Esophagus squamous epithelium (tissue), 5 donors: ENCODE measurements at regions not wholly inside any gene's neighbourhood (a gene's known extent, or its start where the extent isn't known, plus 50 kb on each side); places are given as distances from the start of the nearest gene placed in this dataset.
A peak's percentile ranks its signal among the peaks of the same experiment; 100 is the strongest.

Experiments
- DNase-seq: peaks from one replicate; lab custom pipeline; 2025; lab: John Stamatoyannopoulos, UW
- H3K27ac ChIP-seq, 4 donors: fragments of 200-600 bp; sonication (generic); one replicate each; pipeline ENCODE4 v1.5.1; 2016 to 2019; ENCODE audit warnings: mild to moderate bottlenecking in 1 of 4
- H3K27me3 ChIP-seq, 4 donors: fragments of 200-600 bp; sonication (generic); 1 replicate in 3 of 4; 2 replicates in 1 of 4; pipeline versions ENCODE4 v1.5.1 to v1.6.0; 2017 to 2021; ENCODE audit warnings: antibody characterized with exemption in 1 of 4
- H3K36me3 ChIP-seq, 3 donors: fragments of 200-600 bp; sonication (generic); one replicate each; pipeline ENCODE4 v1.5.1; 2016 to 2019
- H3K4me1 ChIP-seq, 3 donors: fragments of 200-600 bp; sonication (generic); one replicate each; pipeline ENCODE4 v1.5.1; 2017 to 2019
- H3K4me3 ChIP-seq, 4 donors: fragments of 200-600 bp; sonication (generic); 1 replicate in 3 of 4; 2 replicates in 1 of 4; pipeline ENCODE4 v1.5.1; 2016 to 2019; ENCODE audit warnings: mild to moderate bottlenecking in 2 of 4, moderate library complexity in 1 of 4
- H3K9me3 ChIP-seq, 3 donors: fragments of 200-600 bp; sonication (generic); one replicate each; pipeline ENCODE4 v1.5.1; 2016 to 2019
- CTCF ChIP-seq, 6 experiments: fragments of 450-650 bp in 4 of 6; fragments of 200-600 bp in 2 of 6; sonication (generic) in 2 of 6; IDR thresholded peaks; one replicate each; pipeline ENCODE4 v1.5.1; 2016 to 2019; ENCODE audit warnings: antibody characterized with exemption in 6 of 6, mild to moderate bottlenecking in 4 of 6, moderate library complexity in 4 of 6
- POLR2A ChIP-seq, 4 donors: fragments of 450-650 bp; IDR thresholded peaks; one replicate each; pipeline ENCODE4 v1.6.1; 2017; ENCODE audit warnings: antibody characterized with exemption in 4 of 4, mild to moderate bottlenecking in 4 of 4, moderate library complexity in 3 of 4
- WGBS, 2 donors: methylation state at CpG; one replicate each; pipeline ENCODE4 v1.1.5; 2018; 5-methylcytosine and 5-hydroxymethylcytosine counted together
- intact Hi-C: fragments of 100-400 bp; cut with DNase I; formaldehyde crosslinking; loops from one replicate; pipeline ENCODE4 v1.15.0; 2022
- donor health status: DM: yes; HTN: yes; CAD: no.

GRCh38 chr6:23435126-23435525 is 690.9 kb upstream of the NRSN1 start:
- Histone ChIP-seq H3K9me3 (no peaks in the 10 kb centered on the region), H3K36me3 (no peaks in the 10 kb centered on the region), H3K27me3 (no peaks in the 10 kb centered on the region), H3K27ac (no peak overlapping the region), H3K4me3 (no peak overlapping the region), H3K4me1 (no peaks in the 10 kb centered on the region)
- intact Hi-C loops: no loop called here
- no peak for TF ChIP-seq CTCF (IDR thresholded peaks at IDR 0.05)
- TF ChIP-seq POLR2A (IDR thresholded peaks at IDR 0.05): no peak
- WGBS, 2 donors: 61 to 65% methylated on average over 2 of the region's 2 CpGs
- no peak for DNase-seq

- WGBS, 2 donors: 93 to 96% methylated on average over 1 of the region's 1 CpG
- Histone ChIP-seq H3K27me3 (no peaks in the 10 kb centered on the region), H3K9me3 (no peaks in the 10 kb centered on the region), H3K4me3 (no peak overlapping the region), H3K4me1 (no peaks in the 10 kb centered on the region), H3K36me3 (no peaks in the 10 kb centered on the region), H3K27ac (no peak overlapping the region)
- no peak for DNase-seq
- intact Hi-C loops: no loop called here
- no peak for TF ChIP-seq POLR2A (IDR thresholded peaks at IDR 0.05)
- TF ChIP-seq CTCF (IDR thresholded peaks at IDR 0.05): no peak
These were observed 690.2 kb upstream of the NRSN1 start for GRCh38 chr6:23435798-23436197.

- Histone ChIP-seq H3K27me3 (no peaks in the 10 kb centered on the region), H3K4me3 (no peak overlapping the region), H3K9me3 (no peaks in the 10 kb centered on the region), H3K36me3 (no peaks in the 10 kb centered on the region), H3K27ac (no peak overlapping the region), H3K4me1 (no peaks in the 10 kb centered on the region)
- no peak for TF ChIP-seq CTCF (IDR thresholded peaks at IDR 0.05)
- TF ChIP-seq POLR2A (IDR thresholded peaks at IDR 0.05): no peak
- 77 to 92% methylated on average over 3 of the region's 3 CpGs for WGBS, 2 donors
- no peak for DNase-seq
- intact Hi-C loops: no loop called here
These were observed 684.1 kb upstream of the NRSN1 start for GRCh38 chr6:23441808-23442461.

- Histone ChIP-seq H3K9me3 (no peaks in the 10 kb centered on the region), H3K27ac (no peak overlapping the region), H3K27me3 (no peaks in the 10 kb centered on the region), H3K36me3 (no peaks in the 10 kb centered on the region), H3K4me1 (no peaks in the 10 kb centered on the region), H3K4me3 (no peak overlapping the region)
- DNase-seq: no peak
- intact Hi-C loops: no loop called here
- TF ChIP-seq CTCF (IDR thresholded peaks at IDR 0.05) (no peak), POLR2A (IDR thresholded peaks at IDR 0.05) (no peak)
- WGBS, 2 donors: 52 to 57% methylated on average over 5 of the region's 5 CpGs
These were observed 680.8 kb upstream of the NRSN1 start for GRCh38 chr6:23445157-23445710.

- Histone ChIP-seq H3K9me3 (no peaks in the 10 kb centered on the region), H3K36me3 (no peaks in the 10 kb centered on the region), H3K27ac (no peak overlapping the region), H3K4me3 (no peak overlapping the region), H3K27me3 (no peaks in the 10 kb centered on the region), H3K4me1 (no peaks in the 10 kb centered on the region)
- TF ChIP-seq POLR2A (IDR thresholded peaks at IDR 0.05) (no peak), CTCF (IDR thresholded peaks at IDR 0.05) (peak in 4 of 6 experiments; percentile 12 to 49 (median 19))
- DNase-seq: no peak
- 36 to 46% methylated on average over 4 of the region's 4 CpGs for WGBS, 2 donors
- intact Hi-C loops: no loop called here
These were observed 679.5 kb upstream of the NRSN1 start for GRCh38 chr6:23446469-23446967.
